CD4-positive, alpha-beta T cell treated with Interleukin-15 for 1 hour (primary cell): ENCODE measurements at regions not wholly inside any gene's neighbourhood (a gene's known extent, or its start where the extent isn't known, plus 50 kb on each side); places are given as distances from the start of the nearest gene placed in this dataset.

ENCODE experiments used
- DNase-seq: peaks from one replicate; pipeline ENCODE4 v3.0.0-alpha.2; 2020

GRCh38 chr12:24195063-24195462 is 245.6 kb upstream of the SOX5 start:
- no peak for DNase-seq

DNA sequence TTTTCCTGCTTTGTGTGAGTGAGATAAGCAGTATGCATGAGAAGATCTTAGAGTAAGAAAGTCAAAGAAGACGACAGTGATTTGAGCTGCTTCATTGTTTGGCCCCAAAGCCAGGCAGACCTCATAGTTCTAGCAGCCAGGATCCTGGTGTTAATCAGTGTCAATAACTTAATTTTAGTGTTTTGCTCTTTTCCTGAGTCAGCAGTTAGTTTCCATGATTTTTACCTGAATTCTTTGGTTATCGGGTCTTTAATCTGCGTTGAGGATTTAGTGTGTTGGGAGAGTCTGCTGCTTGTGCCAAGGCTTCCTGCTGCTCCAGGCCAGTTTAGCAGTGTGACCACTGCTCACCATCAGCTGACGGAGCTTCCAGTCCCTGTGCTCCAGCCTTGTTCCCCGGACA is 241.6 kb upstream of the SOX5 start:
- no peak for DNase-seq

GRCh38 chr12:24185782-24186181 is 236.3 kb upstream of the SOX5 start:
- DNase-seq, result no peak

- DNase-seq, result no peak
Observed at GRCh38 chr12:24177889-24178288, 228.4 kb upstream of the SOX5 start.

GRCh38 chr12:24175929-24176328 is 226.5 kb upstream of the SOX5 start:
- DNase-seq, result no peak

- no peak for DNase-seq
Observed at GRCh38 chr12:24175284-24175683, 225.8 kb upstream of the SOX5 start.

GRCh38 chr12:24173067-24173466 is 223.6 kb upstream of the SOX5 start:
- no peak for DNase-seq

DNA sequence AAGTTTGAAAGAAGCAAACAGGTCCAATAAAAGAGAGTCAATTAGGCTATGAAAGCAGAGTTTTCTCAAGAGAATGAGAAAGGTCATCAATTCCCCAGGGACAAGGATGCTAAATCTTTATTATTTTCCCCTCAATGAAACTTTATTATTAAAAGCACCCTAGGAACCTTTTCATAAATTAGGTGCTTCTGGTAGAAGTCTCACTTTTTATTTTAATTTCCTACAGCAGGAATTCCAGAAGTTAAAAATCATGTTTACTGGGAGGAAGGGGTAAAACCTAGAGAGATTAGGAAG is 223.2 kb upstream of the SOX5 start:
- no peak for DNase-seq

- DNase-seq, result no peak
Observed at GRCh38 chr12:24172031-24172772, 222.7 kb upstream of the SOX5 start.

GRCh38 chr12:24155042-24155441 is 205.6 kb upstream of the SOX5 start:
- no peak for DNase-seq

GRCh38 chr12:24153079-24153478 is 203.6 kb upstream of the SOX5 start:
- no peak for DNase-seq

- DNase-seq, result no peak
Observed at GRCh38 chr12:24152270-24152669, 202.8 kb upstream of the SOX5 start.

DNA sequence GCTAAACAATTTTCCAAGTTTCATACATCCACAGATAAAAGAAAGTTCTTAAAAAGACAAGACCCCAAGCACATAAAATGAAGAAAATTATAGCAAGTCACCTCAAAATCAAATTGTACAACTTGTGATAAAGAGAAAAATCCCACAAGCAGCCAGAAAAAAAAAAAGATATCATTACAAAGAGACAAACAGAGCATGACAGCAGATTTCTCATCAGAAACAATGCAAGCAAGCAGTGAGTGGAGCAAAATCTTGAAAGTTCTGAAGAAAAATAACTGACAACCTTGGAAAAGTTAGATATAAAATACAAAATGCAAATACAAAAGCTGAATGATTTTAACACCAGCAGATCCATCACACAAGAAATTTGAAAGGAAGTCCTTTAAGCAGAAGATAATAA is 194.5 kb upstream of the SOX5 start:
- no peak for DNase-seq

GRCh38 chr12:24139035-24139434 is 189.6 kb upstream of the SOX5 start:
- DNase-seq, result no peak

DNA sequence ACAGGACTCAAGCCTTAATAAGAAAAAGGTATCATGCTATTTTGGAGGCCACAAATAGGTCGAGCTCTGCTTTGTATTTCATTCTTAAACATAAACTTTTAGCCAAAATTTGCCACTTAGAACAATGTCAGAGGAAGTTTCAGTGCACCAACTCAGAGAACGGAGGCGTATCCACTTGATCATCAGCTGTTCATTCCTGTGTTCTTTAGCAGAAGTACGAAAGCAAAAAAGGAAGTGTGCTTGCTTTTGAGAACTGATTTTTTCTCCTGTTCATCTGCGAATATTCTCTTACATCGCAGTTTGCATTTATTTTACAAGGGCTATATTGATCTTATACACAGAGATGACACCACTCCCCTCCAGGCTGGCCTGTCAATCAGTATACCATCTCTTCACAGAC is 188.6 kb upstream of the SOX5 start:
- DNase-seq, result no peak

DNA sequence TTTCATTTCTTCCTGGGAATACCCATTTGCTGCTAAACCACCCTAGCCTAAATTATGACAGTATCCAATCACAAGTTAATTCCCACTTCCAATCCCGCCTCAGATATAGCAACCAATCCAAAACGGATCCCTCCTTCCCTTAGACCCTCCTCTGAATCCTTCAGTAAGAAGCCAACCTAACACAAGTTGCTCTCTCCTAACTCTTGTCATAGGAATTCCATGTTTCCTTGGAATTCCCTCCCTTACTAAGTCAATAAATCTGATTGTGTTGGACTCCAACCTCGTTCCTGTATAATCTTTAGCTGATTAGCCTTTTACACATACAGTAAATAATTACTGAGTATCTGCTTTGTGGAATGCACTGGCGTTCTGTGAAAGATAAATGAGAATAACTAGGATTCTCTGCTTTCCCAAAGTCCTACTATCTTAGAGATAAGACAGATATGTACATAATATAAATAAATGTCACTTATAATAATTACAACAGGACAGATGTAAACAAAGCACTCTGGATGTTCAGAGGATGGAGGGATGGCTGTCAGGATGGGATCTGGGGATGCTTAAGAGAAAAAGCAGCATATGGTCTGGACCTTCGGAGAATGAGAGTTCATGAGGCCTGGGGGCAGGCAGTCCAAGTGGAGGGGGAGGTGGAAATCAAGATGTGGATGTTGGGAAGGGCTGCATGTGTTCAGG is 185.8 kb upstream of the SOX5 start:
- DNase-seq, result no peak

DNA sequence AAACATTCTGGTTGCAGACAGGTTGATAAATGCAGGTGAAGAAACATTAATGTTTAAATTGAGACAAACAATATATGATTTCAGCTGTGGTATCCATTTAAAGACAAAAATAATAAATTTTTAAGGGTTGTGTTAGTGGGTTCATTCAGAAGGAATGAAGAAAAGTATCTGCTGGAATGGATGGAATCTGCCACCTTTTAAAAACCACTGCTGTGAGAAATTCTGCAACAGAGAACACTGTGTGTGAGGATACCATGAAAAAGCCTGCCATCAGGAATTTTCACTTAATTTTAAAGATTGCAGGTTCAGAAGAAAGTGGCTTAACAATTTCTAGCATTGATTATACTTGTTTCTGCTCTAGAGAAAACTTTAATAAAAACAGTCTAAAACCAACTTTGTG is 184.6 kb upstream of the SOX5 start:
- DNase-seq, result no peak

DNA sequence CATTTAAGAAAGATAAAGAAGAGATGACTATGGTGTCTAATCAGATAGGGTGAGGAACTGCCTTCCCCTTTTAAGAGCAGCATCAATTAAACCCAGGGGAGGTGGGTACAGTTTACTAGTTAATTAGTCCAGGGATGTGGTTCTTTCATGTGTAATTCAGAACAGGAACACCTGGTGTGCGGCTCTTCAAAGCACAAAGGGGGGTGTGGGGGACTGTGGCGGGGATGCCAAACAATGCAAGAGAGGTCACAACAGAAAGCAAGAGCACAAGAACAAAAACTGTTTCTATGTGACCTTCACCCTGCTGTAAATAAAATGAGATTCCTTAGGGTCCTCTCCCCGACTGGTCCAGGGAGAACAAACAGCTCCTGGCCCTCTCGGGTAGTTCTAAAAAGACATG is 183.9 kb upstream of the SOX5 start:
- no peak for DNase-seq

DNA sequence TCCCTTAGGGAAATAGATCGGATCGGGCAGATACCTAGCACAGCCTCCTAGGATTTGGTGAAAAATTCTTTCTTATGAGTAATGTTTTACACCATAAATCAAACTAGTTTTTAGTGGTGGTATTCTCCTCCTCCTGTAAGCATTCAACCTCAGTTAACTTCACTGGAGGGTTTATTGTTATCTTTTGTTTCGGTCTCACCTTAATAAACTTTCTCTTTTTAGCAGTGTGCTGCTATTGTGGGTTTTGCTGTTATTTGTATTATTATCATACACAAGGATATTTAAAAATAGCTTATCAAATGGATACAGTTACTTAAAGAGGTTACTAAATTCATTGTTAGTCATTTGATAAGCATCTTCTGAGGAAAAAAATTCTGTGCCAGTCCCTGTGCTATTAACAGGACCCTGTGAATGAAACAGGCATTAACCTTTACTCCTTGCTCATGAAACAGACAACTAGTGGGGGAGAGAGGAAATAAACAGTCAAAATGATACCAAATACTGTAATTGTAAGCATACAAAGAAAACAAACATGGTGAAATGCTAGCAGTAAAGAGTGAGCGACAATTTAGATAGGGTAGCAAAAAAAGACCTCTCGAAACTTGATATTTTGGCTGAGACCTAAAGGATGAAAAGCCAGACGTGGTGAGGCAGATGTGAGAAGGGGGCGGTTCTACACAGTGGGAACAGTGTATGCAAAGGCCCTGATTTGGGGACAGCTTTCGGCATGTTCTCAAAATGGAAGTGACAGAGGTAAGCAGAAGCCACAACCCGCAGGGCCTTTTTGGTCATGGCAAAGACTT is 178.7 kb upstream of the SOX5 start:
- no peak for DNase-seq

- DNase-seq, result no peak
Observed at GRCh38 chr12:24125280-24125679, 175.8 kb upstream of the SOX5 start.

GRCh38 chr12:24121911-24122310 is 172.4 kb upstream of the SOX5 start:
- DNase-seq, result no peak

- no peak for DNase-seq
Observed at GRCh38 chr12:24118668-24119067, 169.2 kb upstream of the SOX5 start.

DNA sequence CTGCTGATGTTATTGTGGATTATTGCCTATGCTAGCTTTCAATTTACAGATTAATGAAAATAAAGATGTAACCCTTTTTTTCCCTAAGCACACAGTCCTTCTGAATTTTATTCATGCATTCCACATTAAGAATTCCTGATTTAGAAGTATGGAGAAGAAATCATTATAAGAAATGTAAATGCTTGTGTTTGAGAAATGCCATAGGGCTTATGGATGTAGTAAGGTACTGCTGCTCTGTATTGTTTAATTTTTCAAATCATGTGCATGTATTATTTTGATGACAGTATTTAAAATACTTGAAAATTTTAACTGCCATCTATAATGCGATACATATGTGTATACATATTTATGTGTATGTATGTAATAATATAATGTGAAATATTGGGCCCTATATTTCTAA is 167.1 kb upstream of the SOX5 start:
- DNase-seq, result no peak

GRCh38 chr12:24113701-24114100 is 164.2 kb upstream of the SOX5 start:
- DNase-seq, result no peak
